ENCODE measurements at regions not wholly inside any gene's neighbourhood (a gene's known extent, or its start where the extent isn't known, plus 50 kb on each side); places are given as distances from the start of the nearest gene placed in this dataset.

- 91% methylated on average over 2 of the region's 2 CpGs for WGBS
- Histone ChIP-seq H3K9me3 (ENCODE audit: control insufficient read depth, low read length) (no peaks in the 10 kb centered on the region), H3K4ac (ENCODE audit: low read depth in 1 of 2, low read length in 2 of 2) (no peak overlapping the region), H3K18ac (ENCODE audit: low read depth in 1 of 2, low read length in 2 of 2) (no peak overlapping the region), H4K91ac (ENCODE audit: low read length) (no peak overlapping the region), H3K79me1 (replicated peaks; ENCODE audit: low read length, poor library complexity, severe bottlenecking) (no peaks in the 10 kb centered on the region), H2AK5ac (ENCODE audit: low read length, severe bottlenecking) (no peak overlapping the region), H2BK12ac (ENCODE audit: low read length in 2 of 2) (no peak overlapping the region), H3K23ac (ENCODE audit: low read length in 2 of 2) (no peak overlapping the region), H3K27me3 (ENCODE audit: control insufficient read depth in 1 of 2, insufficient read depth in 1 of 2, low read length in 2 of 2) (no peaks in the 10 kb centered on the region), H2BK15ac (ENCODE audit: low read depth, poor library complexity, severe bottlenecking) (no peak overlapping the region), H3K4me3 (ENCODE audit: insufficient read depth in 1 of 2, low read depth in 1 of 2, low read length in 2 of 2) (no peak overlapping the region), H2BK120ac (ENCODE audit: low read depth, low read length) (no peak overlapping the region), H3K14ac (ENCODE audit: low read length in 2 of 2) (no peak overlapping the region), H2AFZ (ENCODE audit: low read depth, low read length) (no peak overlapping the region), H4K8ac (ENCODE audit: low read length) (no peak overlapping the region), H3K36me3 (ENCODE audit: control insufficient read depth in 1 of 2, insufficient read depth in 2 of 2, low read depth in 1 of 2, low read length in 2 of 2) (no peaks in the 10 kb centered on the region), H3K27ac (ENCODE audit: low read length, poor library complexity, severe bottlenecking) (no peak overlapping the region), H3K4me2 (ENCODE audit: low read length, poor library complexity, severe bottlenecking) (no peak overlapping the region), H3K4me1 (ENCODE audit: control insufficient read depth, insufficient read depth, low read depth, low read length) (no peaks in the 10 kb centered on the region), H3K9ac (ENCODE audit: low read length) (no peak overlapping the region), H2BK5ac (ENCODE audit: low read depth, low read length, poor library complexity, severe bottlenecking) (no peak overlapping the region)
- no peak for DNase-seq
Observed at GRCh38 chr1:104082221-104082620, 332.5 kb downstream of the AMY1C start.

- H3K4me3 ChIP-seq (ENCODE audit: insufficient read depth in 1 of 2, low read depth in 1 of 2, low read length in 2 of 2): no peak overlapping the region
Observed at GRCh38 chr1:104084380-104084779, 334.7 kb downstream of the AMY1C start.

GRCh38 chr1:104092698-104093097 lies 343.0 kb downstream of the AMY1C start:
- no peak overlapping the region for H4K91ac ChIP-seq (ENCODE audit: low read length)
- H3K9ac ChIP-seq (ENCODE audit: low read length): no peak overlapping the region
- no peak overlapping the region for H3K23ac ChIP-seq (ENCODE audit: low read length in 2 of 2)
- H3K18ac ChIP-seq (ENCODE audit: low read depth in 1 of 2, low read length in 2 of 2): no peak overlapping the region
- no peak overlapping the region for H3K4me3 ChIP-seq (ENCODE audit: insufficient read depth in 1 of 2, low read depth in 1 of 2, low read length in 2 of 2)
- H2BK12ac ChIP-seq (ENCODE audit: low read length in 2 of 2): no peak overlapping the region
- H3K27ac ChIP-seq (ENCODE audit: low read length, poor library complexity, severe bottlenecking): no peak overlapping the region
- no peak overlapping the region for H2BK15ac ChIP-seq (ENCODE audit: low read depth, poor library complexity, severe bottlenecking)
- peaks cover 3% of the 10 kb centered on the region for H3K9me3 ChIP-seq (ENCODE audit: control insufficient read depth, low read length)
- H2AFZ ChIP-seq (ENCODE audit: low read depth, low read length): no peak overlapping the region
- WGBS: 45% methylated on average over 1 of the region's 1 CpG
- H2AK5ac ChIP-seq (ENCODE audit: low read length, severe bottlenecking): no peak overlapping the region
- no peaks in the 10 kb centered on the region for H3K79me1 ChIP-seq (replicated peaks; ENCODE audit: low read length, poor library complexity, severe bottlenecking)
- H3K36me3 ChIP-seq (ENCODE audit: control insufficient read depth in 1 of 2, insufficient read depth in 2 of 2, low read depth in 1 of 2, low read length in 2 of 2): no peaks in the 10 kb centered on the region
- H4K8ac ChIP-seq (ENCODE audit: low read length): no peak overlapping the region
- no peak for DNase-seq
- no peak overlapping the region for H3K4me2 ChIP-seq (ENCODE audit: low read length, poor library complexity, severe bottlenecking)
- H2BK120ac ChIP-seq (ENCODE audit: low read depth, low read length): no peak overlapping the region
- H3K4ac ChIP-seq (ENCODE audit: low read depth in 1 of 2, low read length in 2 of 2): no peak overlapping the region
- H2BK5ac ChIP-seq (ENCODE audit: low read depth, low read length, poor library complexity, severe bottlenecking): no peak overlapping the region
- H3K27me3 ChIP-seq (ENCODE audit: control insufficient read depth in 1 of 2, insufficient read depth in 1 of 2, low read length in 2 of 2): no peaks in the 10 kb centered on the region
- H3K14ac ChIP-seq (ENCODE audit: low read length in 2 of 2): no peak overlapping the region
- no peaks in the 10 kb centered on the region for H3K4me1 ChIP-seq (ENCODE audit: control insufficient read depth, insufficient read depth, low read depth, low read length)

More at GRCh38 chr1:104084380-104084779, 334.7 kb downstream of the AMY1C start:
- no peak overlapping the region for H3K18ac ChIP-seq (ENCODE audit: low read depth in 1 of 2, low read length in 2 of 2)
- no peak overlapping the region for H4K91ac ChIP-seq (ENCODE audit: low read length)
- no peak overlapping the region for H3K4ac ChIP-seq (ENCODE audit: low read depth in 1 of 2, low read length in 2 of 2)
- no peak overlapping the region for H3K14ac ChIP-seq (ENCODE audit: low read length in 2 of 2)
- no peaks in the 10 kb centered on the region for H3K27me3 ChIP-seq (ENCODE audit: control insufficient read depth in 1 of 2, insufficient read depth in 1 of 2, low read length in 2 of 2)
- H2BK5ac ChIP-seq (ENCODE audit: low read depth, low read length, poor library complexity, severe bottlenecking): no peak overlapping the region
- H3K9ac ChIP-seq (ENCODE audit: low read length): no peak overlapping the region
- no peaks in the 10 kb centered on the region for H3K79me1 ChIP-seq (replicated peaks; ENCODE audit: low read length, poor library complexity, severe bottlenecking)
- no peaks in the 10 kb centered on the region for H3K9me3 ChIP-seq (ENCODE audit: control insufficient read depth, low read length)
- H3K23ac ChIP-seq (ENCODE audit: low read length in 2 of 2): no peak overlapping the region
- no peak overlapping the region for H3K27ac ChIP-seq (ENCODE audit: low read length, poor library complexity, severe bottlenecking)
- H2BK120ac ChIP-seq (ENCODE audit: low read depth, low read length): no peak overlapping the region
- no peak overlapping the region for H2BK12ac ChIP-seq (ENCODE audit: low read length in 2 of 2)
- H2AFZ ChIP-seq (ENCODE audit: low read depth, low read length): no peak overlapping the region
- no peak overlapping the region for H2AK5ac ChIP-seq (ENCODE audit: low read length, severe bottlenecking)
- H4K8ac ChIP-seq (ENCODE audit: low read length): no peak overlapping the region
- H2BK15ac ChIP-seq (ENCODE audit: low read depth, poor library complexity, severe bottlenecking): no peak overlapping the region
- 62% methylated on average over 2 of the region's 3 CpGs for WGBS
- no peaks in the 10 kb centered on the region for H3K36me3 ChIP-seq (ENCODE audit: control insufficient read depth in 1 of 2, insufficient read depth in 2 of 2, low read depth in 1 of 2, low read length in 2 of 2)
- H3K4me1 ChIP-seq (ENCODE audit: control insufficient read depth, insufficient read depth, low read depth, low read length): no peaks in the 10 kb centered on the region
- DNase-seq: no peak
- no peak overlapping the region for H3K4me2 ChIP-seq (ENCODE audit: low read length, poor library complexity, severe bottlenecking)

- H3K27ac ChIP-seq (ENCODE audit: low read length, poor library complexity, severe bottlenecking): no peak overlapping the region
- no peak overlapping the region for H3K14ac ChIP-seq (ENCODE audit: low read length in 2 of 2)
- no peaks in the 10 kb centered on the region for H3K79me1 ChIP-seq (replicated peaks; ENCODE audit: low read length, poor library complexity, severe bottlenecking)
- no peak overlapping the region for H3K4me2 ChIP-seq (ENCODE audit: low read length, poor library complexity, severe bottlenecking)
- no peak overlapping the region for H2BK15ac ChIP-seq (ENCODE audit: low read depth, poor library complexity, severe bottlenecking)
- H3K9ac ChIP-seq (ENCODE audit: low read length): no peak overlapping the region
- DNase-seq: no peak
- no peak overlapping the region for H3K23ac ChIP-seq (ENCODE audit: low read length in 2 of 2)
- no peak overlapping the region for H4K91ac ChIP-seq (ENCODE audit: low read length)
- H3K18ac ChIP-seq (ENCODE audit: low read depth in 1 of 2, low read length in 2 of 2): no peak overlapping the region
- H3K4me3 ChIP-seq (ENCODE audit: insufficient read depth in 1 of 2, low read depth in 1 of 2, low read length in 2 of 2): no peak overlapping the region
- no peaks in the 10 kb centered on the region for H3K27me3 ChIP-seq (ENCODE audit: control insufficient read depth in 1 of 2, insufficient read depth in 1 of 2, low read length in 2 of 2)
- no peak overlapping the region for H3K4ac ChIP-seq (ENCODE audit: low read depth in 1 of 2, low read length in 2 of 2)
- no peak overlapping the region for H2AFZ ChIP-seq (ENCODE audit: low read depth, low read length)
- H3K36me3 ChIP-seq (ENCODE audit: control insufficient read depth in 1 of 2, insufficient read depth in 2 of 2, low read depth in 1 of 2, low read length in 2 of 2): no peaks in the 10 kb centered on the region
- whole genome bisulfite sequencing: no CpG with 5 or more reads among the region's 3 CpGs
- H3K4me1 ChIP-seq (ENCODE audit: control insufficient read depth, insufficient read depth, low read depth, low read length): no peaks in the 10 kb centered on the region
- no peak overlapping the region for H2AK5ac ChIP-seq (ENCODE audit: low read length, severe bottlenecking)
- H3K9me3 ChIP-seq (ENCODE audit: control insufficient read depth, low read length): peaks cover 3% of the 10 kb centered on the region
- no peak overlapping the region for H2BK120ac ChIP-seq (ENCODE audit: low read depth, low read length)
- H2BK5ac ChIP-seq (ENCODE audit: low read depth, low read length, poor library complexity, severe bottlenecking): no peak overlapping the region
- no peak overlapping the region for H2BK12ac ChIP-seq (ENCODE audit: low read length in 2 of 2)
- no peak overlapping the region for H4K8ac ChIP-seq (ENCODE audit: low read length)
Observed at GRCh38 chr1:104098837-104099236, 349.1 kb downstream of the AMY1C start.
